Large intestine (tissue), 3 donors: ENCODE measurements at regions not wholly inside any gene's neighbourhood (a gene's known extent, or its start where the extent isn't known, plus 50 kb on each side); places are given as distances from the start of the nearest gene placed in this dataset.
"Not testable (repeated sequence)": the region's sequence is repeated elsewhere in the genome, so short reads cannot be mapped to it uniquely, and the experiment has no call there.

Source experiments
- DNase-seq, 2 donors: peaks; one replicate each; pipeline versions ENCODE4 v3.0.0 to v3.0.0-alpha.2; 2013
- H3K27ac ChIP-seq: one replicate; pipeline ENCODE4 v1.5.1; 2013; ENCODE audit warnings: low read length
- H3K27me3 ChIP-seq: 2 replicates; pipeline ENCODE4 v1.6.1; 2013; ENCODE audit warnings: low read length; ENCODE audit not compliant: control insufficient read depth, insufficient read depth
- H3K36me3 ChIP-seq: 2 replicates; pipeline ENCODE4 v1.6.1; 2013; ENCODE audit warnings: low read length; ENCODE audit not compliant: control insufficient read depth, insufficient read depth
- H3K4me1 ChIP-seq: one replicate; pipeline ENCODE4 v1.6.1; 2013; ENCODE audit warnings: low read length; ENCODE audit not compliant: control insufficient read depth, insufficient read depth
- H3K4me3 ChIP-seq: one replicate; pipeline ENCODE4 v1.5.1; 2013; ENCODE audit warnings: low read length
- H3K9me3 ChIP-seq: one replicate; pipeline ENCODE4 v1.6.1; 2013; ENCODE audit warnings: mild to moderate bottlenecking, low read depth, low read length, moderate library complexity; ENCODE audit not compliant: control insufficient read depth
- WGBS: methylation state at CpG from one replicate; pipeline ENCODE4 v1.1.5; 2013; ENCODE audit warnings: low lambda C conversion rate; ENCODE audit not compliant: insufficient coverage; 5-methylcytosine and 5-hydroxymethylcytosine counted together

DNA sequence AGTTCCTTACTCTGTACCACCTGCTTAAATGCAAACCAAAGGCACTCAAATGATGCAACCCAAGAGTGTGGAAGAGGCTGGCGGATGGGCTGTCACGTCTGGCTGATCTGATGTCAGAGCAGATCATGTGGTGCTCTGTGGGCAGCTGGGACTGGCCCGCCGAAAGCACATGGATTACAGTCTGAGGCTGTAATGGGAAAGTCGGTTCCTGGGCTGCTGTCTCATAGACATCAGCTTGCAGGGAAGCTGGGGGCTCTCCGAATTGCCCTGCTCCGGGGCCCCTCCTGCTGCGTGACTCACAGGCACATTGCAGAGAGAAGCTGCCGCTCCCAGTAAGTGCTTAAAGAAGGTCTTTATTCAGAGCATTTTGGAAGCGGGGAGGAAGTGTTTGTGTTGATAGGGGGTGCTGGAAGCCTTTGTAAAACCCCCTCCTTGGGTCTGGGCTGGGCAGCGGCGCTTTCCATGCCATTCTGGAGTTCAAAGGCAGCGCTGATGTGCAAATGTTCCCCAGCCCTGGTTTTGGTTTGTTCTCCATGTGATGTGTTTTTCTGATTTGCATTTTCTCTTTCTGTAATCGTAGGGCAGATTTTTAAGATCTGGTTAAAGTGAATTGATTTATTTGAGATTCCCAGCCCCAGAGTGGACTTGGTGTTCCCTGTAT lies 181.1 kb downstream of the LARP7 start:
- H3K9me3 ChIP-seq, result no peaks in the 10 kb centered on the region
- peak; percentile 44 to 48 for DNase-seq
- peak overlapping the region; percentile 18 for H3K27ac ChIP-seq
- no peaks in the 10 kb centered on the region for H3K4me1 ChIP-seq
- WGBS, result no CpG with 5 or more reads among the region's 14 CpGs
- peak overlapping the region; percentile 36 for H3K4me3 ChIP-seq
- H3K27me3 ChIP-seq, result peaks cover 11% of the 10 kb centered on the region
- H3K36me3 ChIP-seq, result no peaks in the 10 kb centered on the region

GRCh38 chr4:112818594-112818965 lies 181.6 kb downstream of the LARP7 start:
- DNase-seq, result no peak
- H3K9me3 ChIP-seq, result no peaks in the 10 kb centered on the region
- H3K4me1 ChIP-seq, result no peaks in the 10 kb centered on the region
- peak overlapping the region; percentile 36 for H3K4me3 ChIP-seq
- H3K27me3 ChIP-seq, result peaks cover 11% of the 10 kb centered on the region
- no CpG with 5 or more reads among the region's 3 CpGs for WGBS
- H3K27ac ChIP-seq, result no peak overlapping the region
- H3K36me3 ChIP-seq, result no peaks in the 10 kb centered on the region

DNA sequence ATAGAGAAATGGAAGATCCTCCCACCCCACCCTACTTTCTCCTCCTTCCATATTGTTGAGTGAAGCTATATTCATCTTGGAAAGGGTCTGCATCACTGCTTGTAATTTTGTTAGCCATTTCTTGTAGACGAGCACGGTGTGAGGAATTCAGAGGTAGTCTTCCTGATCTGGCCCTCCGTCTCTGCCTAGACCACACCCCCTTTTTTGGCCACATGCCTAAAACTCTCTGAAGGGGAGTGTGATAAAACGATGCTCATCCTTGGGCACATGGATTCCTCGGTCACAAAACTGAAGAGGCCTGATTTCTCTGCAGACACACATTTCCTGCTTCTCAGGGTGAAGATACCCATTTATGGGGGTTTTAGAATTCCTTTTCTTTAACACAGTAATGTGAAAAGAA lies 182.8 kb downstream of the LARP7 start:
- Histone ChIP-seq H3K27ac (no peak overlapping the region), H3K27me3 (peaks cover 11% of the 10 kb centered on the region), H3K4me3 (no peak overlapping the region), H3K36me3 (no peaks in the 10 kb centered on the region), H3K9me3 (no peaks in the 10 kb centered on the region), H3K4me1 (no peaks in the 10 kb centered on the region)
- no peak for DNase-seq
- no CpG with 5 or more reads among the region's 5 CpGs for WGBS

DNA sequence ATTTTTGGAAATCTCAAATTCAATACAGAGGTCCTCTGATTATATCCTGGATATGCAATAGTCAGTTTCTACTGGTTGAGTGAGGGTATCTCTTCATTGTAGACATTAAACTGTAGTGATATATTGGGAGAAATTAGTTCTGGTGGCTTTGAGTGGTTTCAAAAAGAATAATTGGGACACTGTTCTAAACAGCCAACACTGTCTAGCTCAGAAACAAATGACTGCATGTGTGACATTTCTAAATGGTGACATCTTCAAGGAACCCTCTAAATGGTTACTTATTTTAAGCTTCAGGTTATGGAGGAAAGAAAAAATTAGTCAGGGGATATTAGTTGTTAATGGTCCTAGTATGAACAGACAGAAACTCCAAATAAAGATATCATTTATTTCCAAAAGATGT lies 186.2 kb downstream of the LARP7 start:
- H3K4me1 ChIP-seq, result no peaks in the 10 kb centered on the region
- H3K36me3 ChIP-seq, result no peaks in the 10 kb centered on the region
- no peak for DNase-seq
- peaks cover 4% of the 10 kb centered on the region for H3K27me3 ChIP-seq
- no peaks in the 10 kb centered on the region for H3K9me3 ChIP-seq
- H3K27ac ChIP-seq, result no peak overlapping the region
- H3K4me3 ChIP-seq, result no peak overlapping the region

DNA sequence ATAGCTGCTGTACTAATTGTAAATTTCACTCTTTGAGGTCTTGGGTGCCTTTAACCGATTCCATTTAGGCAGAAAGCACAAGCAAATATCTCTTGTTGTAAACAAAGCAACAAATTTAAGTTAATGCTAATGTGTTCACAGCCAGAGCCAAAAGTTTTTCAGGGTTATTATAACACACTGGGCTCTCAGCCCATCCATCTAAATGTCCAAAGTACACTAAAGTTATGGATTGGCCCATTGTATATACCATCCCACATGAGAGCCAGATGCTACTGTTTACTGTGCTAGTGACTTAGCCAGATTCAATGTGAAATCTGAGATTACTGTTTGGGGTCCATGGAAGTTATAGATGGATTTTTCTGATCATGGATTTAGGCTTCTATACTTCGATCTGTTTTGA lies 186.7 kb downstream of the LARP7 start:
- H3K4me3 ChIP-seq, result no peak overlapping the region
- no peaks in the 10 kb centered on the region for H3K4me1 ChIP-seq
- peaks cover 4% of the 10 kb centered on the region for H3K27me3 ChIP-seq
- H3K27ac ChIP-seq, result no peak overlapping the region
- no peaks in the 10 kb centered on the region for H3K36me3 ChIP-seq
- 100% methylated on average over 1 of the region's 2 CpGs for WGBS
- H3K9me3 ChIP-seq, result no peaks in the 10 kb centered on the region
- DNase-seq, result no peak

GRCh38 chr4:112830753-112831386 lies 193.9 kb downstream of the LARP7 start:
- H3K4me3 ChIP-seq, result no peak overlapping the region
- H3K27ac ChIP-seq, result no peak overlapping the region
- peaks cover 9% of the 10 kb centered on the region for H3K9me3 ChIP-seq
- no peaks in the 10 kb centered on the region for H3K27me3 ChIP-seq
- no peaks in the 10 kb centered on the region for H3K4me1 ChIP-seq
- no CpG with 5 or more reads among the region's 23 CpGs for WGBS
- no peak for DNase-seq
- H3K36me3 ChIP-seq, result no peaks in the 10 kb centered on the region

GRCh38 chr4:112832493-112832892 lies 195.6 kb downstream of the LARP7 start:
- DNase-seq, result no peak
- peaks cover 9% of the 10 kb centered on the region for H3K9me3 ChIP-seq
- H3K4me1 ChIP-seq, result no peaks in the 10 kb centered on the region
- no peak overlapping the region for H3K27ac ChIP-seq
- no peak overlapping the region for H3K4me3 ChIP-seq
- no peaks in the 10 kb centered on the region for H3K36me3 ChIP-seq
- H3K27me3 ChIP-seq, result no peaks in the 10 kb centered on the region

DNA sequence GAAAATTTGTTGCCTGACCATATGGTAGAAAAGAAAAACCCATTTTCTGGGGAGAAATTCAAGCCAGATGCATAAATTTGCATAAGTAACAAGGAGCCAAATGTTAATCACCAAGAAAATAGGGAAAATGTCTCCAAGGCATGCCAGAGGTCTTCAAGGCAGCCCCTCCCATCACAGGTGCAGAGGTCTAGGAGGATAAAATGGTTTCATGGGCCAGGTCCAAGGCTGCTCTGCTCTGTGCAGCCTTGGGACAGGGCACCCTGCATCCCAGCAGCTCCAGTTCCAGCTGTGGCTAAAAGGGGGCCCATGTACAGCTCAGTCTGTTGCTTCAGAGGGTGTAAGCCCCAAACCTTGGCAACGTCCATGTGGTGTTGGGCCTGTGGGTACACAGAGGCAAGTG lies 200.0 kb downstream of the LARP7 start:
- Histone ChIP-seq H3K9me3 (no peaks in the 10 kb centered on the region), H3K4me1 (no peaks in the 10 kb centered on the region), H3K4me3 (no peak overlapping the region), H3K27ac (no peak overlapping the region), H3K27me3 (no peaks in the 10 kb centered on the region), H3K36me3 (no peaks in the 10 kb centered on the region)
- DNase-seq, result no peak
- no CpG with 5 or more reads among the region's 1 CpG for WGBS

- not testable (repeated sequence) for H3K9me3 ChIP-seq, H3K36me3 ChIP-seq, H3K4me1 ChIP-seq, H3K27me3 ChIP-seq, H3K27ac ChIP-seq, DNase-seq, H3K4me3 ChIP-seq
- no CpG with 5 or more reads among the region's 1 CpG for WGBS
These were observed 201.1 kb downstream of the LARP7 start for GRCh38 chr4:112838015-112838414.

GRCh38 chr4:112840061-112840460 lies 203.1 kb downstream of the LARP7 start:
- no peaks in the 10 kb centered on the region for H3K4me1 ChIP-seq
- no peaks in the 10 kb centered on the region for H3K36me3 ChIP-seq
- no peaks in the 10 kb centered on the region for H3K9me3 ChIP-seq
- H3K27ac ChIP-seq, result no peak overlapping the region
- no peaks in the 10 kb centered on the region for H3K27me3 ChIP-seq
- no peak overlapping the region for H3K4me3 ChIP-seq
- no peak for DNase-seq

- no peak overlapping the region for H3K27ac ChIP-seq
- H3K4me1 ChIP-seq, result no peaks in the 10 kb centered on the region
- H3K9me3 ChIP-seq, result no peaks in the 10 kb centered on the region
- no peaks in the 10 kb centered on the region for H3K27me3 ChIP-seq
- DNase-seq, result no peak
- H3K36me3 ChIP-seq, result no peaks in the 10 kb centered on the region
- no peak overlapping the region for H3K4me3 ChIP-seq
- WGBS, result 100% methylated on average over 1 of the region's 1 CpG
These were observed 203.7 kb downstream of the LARP7 start for GRCh38 chr4:112840619-112841018.
